ENCODE measurements at regions not wholly inside any gene's neighbourhood (a gene's known extent, or its start where the extent isn't known, plus 50 kb on each side); places are given as distances from the start of the nearest gene placed in this dataset.

DNA sequence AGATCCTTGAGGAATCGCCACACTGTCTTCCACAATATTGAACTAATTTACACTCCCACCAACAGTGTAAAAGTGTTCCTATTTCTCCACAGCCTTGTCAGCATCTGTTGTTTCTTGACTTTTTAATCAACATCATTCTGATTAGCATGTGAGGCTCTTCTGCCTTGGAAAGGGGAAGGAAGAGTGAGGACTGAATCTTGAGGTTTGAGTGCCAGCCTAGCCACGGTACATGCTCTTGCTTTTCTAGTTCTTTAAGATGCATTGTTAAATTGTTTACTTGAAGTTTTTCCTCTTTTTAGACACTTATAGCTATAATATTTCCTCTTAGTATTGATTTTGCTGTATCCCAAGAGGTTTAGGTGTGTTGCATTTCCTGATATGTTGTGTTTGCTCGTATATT, 596.1 kb downstream of the OTOL1 start:
- TF ChIP-seq POLR2A (IDR thresholded peaks at IDR 0.05), result no peak
- TF ChIP-seq, protein P1, sequence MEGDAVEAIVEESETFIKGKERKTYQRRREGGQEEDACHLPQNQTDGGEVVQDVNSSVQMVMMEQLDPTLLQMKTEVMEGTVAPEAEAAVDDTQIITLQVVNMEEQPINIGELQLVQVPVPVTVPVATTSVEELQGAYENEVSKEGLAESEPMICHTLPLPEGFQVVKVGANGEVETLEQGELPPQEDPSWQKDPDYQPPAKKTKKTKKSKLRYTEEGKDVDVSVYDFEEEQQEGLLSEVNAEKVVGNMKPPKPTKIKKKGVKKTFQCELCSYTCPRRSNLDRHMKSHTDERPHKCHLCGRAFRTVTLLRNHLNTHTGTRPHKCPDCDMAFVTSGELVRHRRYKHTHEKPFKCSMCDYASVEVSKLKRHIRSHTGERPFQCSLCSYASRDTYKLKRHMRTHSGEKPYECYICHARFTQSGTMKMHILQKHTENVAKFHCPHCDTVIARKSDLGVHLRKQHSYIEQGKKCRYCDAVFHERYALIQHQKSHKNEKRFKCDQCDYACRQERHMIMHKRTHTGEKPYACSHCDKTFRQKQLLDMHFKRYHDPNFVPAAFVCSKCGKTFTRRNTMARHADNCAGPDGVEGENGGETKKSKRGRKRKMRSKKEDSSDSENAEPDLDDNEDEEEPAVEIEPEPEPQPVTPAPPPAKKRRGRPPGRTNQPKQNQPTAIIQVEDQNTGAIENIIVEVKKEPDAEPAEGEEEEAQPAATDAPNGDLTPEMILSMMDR (IDR thresholded peaks at IDR 0.05), result no peak

All from body of pancreas (tissue), 4 donors.